ENCODE measurements at regions not wholly inside any gene's neighbourhood (a gene's known extent, or its start where the extent isn't known, plus 50 kb on each side); places are given as distances from the start of the nearest gene placed in this dataset.

GRCh38 chrX:28205126-28205525 is 223.9 kb upstream of the DCAF8L1 start:
- DNase-seq (ENCODE audit: low read depth) (peak; percentile 16), FAIRE-seq (no peak)
- TF ChIP-seq CTCF (IDR thresholded peaks at IDR 0.05; ENCODE audit: insufficient read depth, low read length, severe bottlenecking) = no peak
- Histone ChIP-seq H3K27me3 (ENCODE audit: control insufficient read depth, insufficient read depth, low read length) (no peaks in the 10 kb centered on the region), H3K4me3 (ENCODE audit: low read depth, low read length) (no peak overlapping the region), H3K36me3 (ENCODE audit: control insufficient read depth, insufficient read depth, low read length) (no peaks in the 10 kb centered on the region)

- no peak for TF ChIP-seq CTCF (IDR thresholded peaks at IDR 0.05; ENCODE audit: insufficient read depth, low read length, severe bottlenecking)
- Histone ChIP-seq H3K4me3 (ENCODE audit: low read depth, low read length) (no peak overlapping the region), H3K36me3 (ENCODE audit: control insufficient read depth, insufficient read depth, low read length) (no peaks in the 10 kb centered on the region), H3K27me3 (ENCODE audit: control insufficient read depth, insufficient read depth, low read length) (no peaks in the 10 kb centered on the region)
- DNase-seq (ENCODE audit: low read depth) (peak; percentile 92), FAIRE-seq (no peak)
These were observed 207.8 kb upstream of the DCAF8L1 start for GRCh38 chrX:28189011-28189410.

GRCh38 chrX:28188526-28188925 is 207.3 kb upstream of the DCAF8L1 start:
- peak; percentile 38 for DNase-seq (ENCODE audit: low read depth)
- Histone ChIP-seq H3K4me3 (ENCODE audit: low read depth, low read length) (no peak overlapping the region), H3K27me3 (ENCODE audit: control insufficient read depth, insufficient read depth, low read length) (no peaks in the 10 kb centered on the region), H3K36me3 (ENCODE audit: control insufficient read depth, insufficient read depth, low read length) (no peaks in the 10 kb centered on the region)
- FAIRE-seq = no peak
- no peak for TF ChIP-seq CTCF (IDR thresholded peaks at IDR 0.05; ENCODE audit: insufficient read depth, low read length, severe bottlenecking)

GRCh38 chrX:28180096-28180495 is 198.8 kb upstream of the DCAF8L1 start:
- H3K4me3 ChIP-seq (ENCODE audit: low read depth, low read length) = no peak overlapping the region
- no peak for DNase-seq (ENCODE audit: low read depth)
- no peak for FAIRE-seq
- no peaks in the 10 kb centered on the region for H3K36me3 ChIP-seq (ENCODE audit: control insufficient read depth, insufficient read depth, low read length)
- no peaks in the 10 kb centered on the region for H3K27me3 ChIP-seq (ENCODE audit: control insufficient read depth, insufficient read depth, low read length)
- TF ChIP-seq CTCF (IDR thresholded peaks at IDR 0.05; ENCODE audit: insufficient read depth, low read length, severe bottlenecking) = no peak

- H3K4me3 ChIP-seq (ENCODE audit: low read depth, low read length) = no peak overlapping the region
- FAIRE-seq = no peak
- H3K36me3 ChIP-seq (ENCODE audit: control insufficient read depth, insufficient read depth, low read length) = no peaks in the 10 kb centered on the region
- TF ChIP-seq CTCF (IDR thresholded peaks at IDR 0.05; ENCODE audit: insufficient read depth, low read length, severe bottlenecking) = no peak
- H3K27me3 ChIP-seq (ENCODE audit: control insufficient read depth, insufficient read depth, low read length) = no peaks in the 10 kb centered on the region
- no peak for DNase-seq (ENCODE audit: low read depth)
These were observed 197.0 kb upstream of the DCAF8L1 start for GRCh38 chrX:28178206-28178605.

GRCh38 chrX:28177202-28177601 is 196.0 kb upstream of the DCAF8L1 start:
- FAIRE-seq = no peak
- peak; percentile 7 for DNase-seq (ENCODE audit: low read depth)
- Histone ChIP-seq H3K27me3 (ENCODE audit: control insufficient read depth, insufficient read depth, low read length) (no peaks in the 10 kb centered on the region), H3K4me3 (ENCODE audit: low read depth, low read length) (no peak overlapping the region), H3K36me3 (ENCODE audit: control insufficient read depth, insufficient read depth, low read length) (no peaks in the 10 kb centered on the region)
- TF ChIP-seq CTCF (IDR thresholded peaks at IDR 0.05; ENCODE audit: insufficient read depth, low read length, severe bottlenecking) = peak; percentile 67

All from bronchial epithelial cell (primary cell).